ENCODE measurements at regions not wholly inside any gene's neighbourhood (a gene's known extent, or its start where the extent isn't known, plus 50 kb on each side); places are given as distances from the start of the nearest gene placed in this dataset.

DNA sequence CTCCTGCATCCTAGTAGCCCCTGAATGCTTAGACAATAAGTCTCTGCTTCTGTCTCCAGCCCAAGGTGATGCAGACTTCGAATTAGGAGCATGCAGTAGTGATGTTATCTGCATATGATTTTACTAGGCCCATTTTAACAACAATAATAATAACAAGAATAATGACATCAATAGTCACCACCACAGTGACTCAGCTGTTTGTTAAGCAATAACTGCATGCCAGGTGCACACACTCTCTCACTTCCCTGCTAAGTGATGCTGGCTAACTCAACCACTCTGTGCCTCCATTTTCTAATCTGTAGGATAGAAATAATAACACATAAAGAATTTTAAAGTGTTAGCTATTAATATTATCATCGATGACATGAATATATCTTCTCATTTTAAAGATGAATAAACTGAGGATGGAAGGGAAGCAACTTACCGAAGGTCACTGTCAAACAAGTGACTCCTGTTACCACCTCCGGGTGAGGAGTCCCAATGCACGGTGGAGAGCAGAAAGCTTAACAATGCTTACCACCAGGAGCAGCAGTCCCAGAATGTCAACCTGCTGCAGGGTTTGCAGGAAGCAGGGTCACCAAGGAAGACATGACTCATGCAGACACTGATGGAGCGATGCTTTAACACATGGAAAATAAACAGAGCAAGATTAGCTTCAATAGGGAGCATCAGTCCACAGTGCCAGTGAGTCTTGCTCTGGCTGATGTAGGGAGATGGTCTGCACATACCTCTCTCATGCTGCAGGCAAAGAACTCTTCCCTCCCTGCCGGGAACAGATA, 290.2 kb downstream of the SPATA17 start:
- TF ChIP-seq, protein P1, sequence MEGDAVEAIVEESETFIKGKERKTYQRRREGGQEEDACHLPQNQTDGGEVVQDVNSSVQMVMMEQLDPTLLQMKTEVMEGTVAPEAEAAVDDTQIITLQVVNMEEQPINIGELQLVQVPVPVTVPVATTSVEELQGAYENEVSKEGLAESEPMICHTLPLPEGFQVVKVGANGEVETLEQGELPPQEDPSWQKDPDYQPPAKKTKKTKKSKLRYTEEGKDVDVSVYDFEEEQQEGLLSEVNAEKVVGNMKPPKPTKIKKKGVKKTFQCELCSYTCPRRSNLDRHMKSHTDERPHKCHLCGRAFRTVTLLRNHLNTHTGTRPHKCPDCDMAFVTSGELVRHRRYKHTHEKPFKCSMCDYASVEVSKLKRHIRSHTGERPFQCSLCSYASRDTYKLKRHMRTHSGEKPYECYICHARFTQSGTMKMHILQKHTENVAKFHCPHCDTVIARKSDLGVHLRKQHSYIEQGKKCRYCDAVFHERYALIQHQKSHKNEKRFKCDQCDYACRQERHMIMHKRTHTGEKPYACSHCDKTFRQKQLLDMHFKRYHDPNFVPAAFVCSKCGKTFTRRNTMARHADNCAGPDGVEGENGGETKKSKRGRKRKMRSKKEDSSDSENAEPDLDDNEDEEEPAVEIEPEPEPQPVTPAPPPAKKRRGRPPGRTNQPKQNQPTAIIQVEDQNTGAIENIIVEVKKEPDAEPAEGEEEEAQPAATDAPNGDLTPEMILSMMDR (conservative IDR thresholded peaks at IDR 0.05; ENCODE audit: low read depth, low read length) = no peak
- DNase-seq (ENCODE audit: low read depth) = no peak
- no peak overlapping the region for H3K4me3 ChIP-seq (ENCODE audit: low read length)

- TF ChIP-seq, protein P1 (conservative IDR thresholded peaks at IDR 0.05; ENCODE audit: low read depth, low read length) = no peak
- no peak for DNase-seq (ENCODE audit: low read depth)
- H3K4me3 ChIP-seq (ENCODE audit: low read length) = peak overlapping the region; percentile 38
Observed at GRCh38 chr1:217924924-217925323, 293.8 kb downstream of the SPATA17 start.

DNA sequence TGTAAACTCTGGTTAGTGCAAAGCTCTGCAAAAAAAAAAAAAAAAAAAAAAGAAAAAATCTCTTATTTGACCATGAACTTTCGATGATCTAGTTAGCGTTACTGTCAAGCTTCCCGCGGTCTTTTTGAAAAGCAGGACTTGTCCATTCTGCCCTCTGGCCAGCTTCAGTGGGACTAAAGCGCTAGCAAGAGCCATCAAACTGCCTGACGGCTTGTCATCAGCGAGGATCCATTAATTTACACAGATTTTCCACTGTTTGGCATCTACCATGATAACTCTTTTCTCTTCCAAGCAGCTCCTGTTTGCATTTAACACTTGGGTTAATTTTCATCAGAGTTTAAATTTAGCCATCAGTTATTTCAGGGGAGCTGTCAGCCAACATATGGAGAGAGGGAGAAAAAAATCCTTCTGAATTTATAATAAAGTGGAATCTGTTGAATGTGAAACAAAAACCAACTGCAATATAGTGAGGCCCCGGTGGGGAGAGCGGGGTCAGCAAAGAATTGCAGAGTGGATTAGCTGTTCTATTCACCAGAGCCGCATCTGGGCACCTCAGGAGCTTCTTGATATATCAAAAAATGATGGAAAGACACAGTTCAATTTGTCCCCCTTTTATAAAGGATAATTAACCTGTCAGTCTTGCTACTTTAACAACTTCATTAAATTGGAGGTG, 298.2 kb downstream of the SPATA17 start:
- DNase-seq (ENCODE audit: low read depth) = no peak
- TF ChIP-seq, protein P1 (conservative IDR thresholded peaks at IDR 0.05; ENCODE audit: low read depth, low read length) = no peak
- H3K4me3 ChIP-seq (ENCODE audit: low read length) = no peak overlapping the region

GRCh38 chr1:217943361-217943760, 312.2 kb downstream of the SPATA17 start:
- no peak overlapping the region for H3K4me3 ChIP-seq (ENCODE audit: low read length)
- TF ChIP-seq, protein P1 (conservative IDR thresholded peaks at IDR 0.05; ENCODE audit: low read depth, low read length) = no peak
- no peak for DNase-seq (ENCODE audit: low read depth)

- TF ChIP-seq, protein P1 (conservative IDR thresholded peaks at IDR 0.05; ENCODE audit: low read depth, low read length) = no peak
- H3K4me3 ChIP-seq (ENCODE audit: low read length) = no peak overlapping the region
- no peak for DNase-seq (ENCODE audit: low read depth)
Observed at GRCh38 chr1:217944550-217944949, 313.4 kb downstream of the SPATA17 start.

DNA sequence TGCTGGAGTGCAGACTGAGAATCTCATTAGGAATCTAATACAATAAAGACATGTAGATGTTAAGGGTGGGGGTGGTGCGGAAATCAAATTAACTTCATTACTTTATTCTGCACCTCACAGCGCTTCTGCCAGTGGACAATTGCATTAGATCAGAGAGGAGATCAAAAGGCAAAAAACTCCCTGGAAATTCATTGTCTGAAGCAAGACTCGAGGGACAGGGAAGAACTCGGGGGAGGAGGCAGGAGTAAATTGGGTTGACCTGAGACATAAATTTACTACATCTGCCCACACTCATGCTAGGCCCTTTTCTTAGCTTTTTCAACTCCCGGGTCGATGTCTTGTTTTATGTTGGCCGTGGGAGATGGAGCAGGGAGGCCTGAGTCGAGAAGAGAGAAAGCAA, 315.4 kb downstream of the SPATA17 start:
- TF ChIP-seq, protein P1 (conservative IDR thresholded peaks at IDR 0.05; ENCODE audit: low read depth, low read length) = no peak
- DNase-seq (ENCODE audit: low read depth) = no peak

DNA sequence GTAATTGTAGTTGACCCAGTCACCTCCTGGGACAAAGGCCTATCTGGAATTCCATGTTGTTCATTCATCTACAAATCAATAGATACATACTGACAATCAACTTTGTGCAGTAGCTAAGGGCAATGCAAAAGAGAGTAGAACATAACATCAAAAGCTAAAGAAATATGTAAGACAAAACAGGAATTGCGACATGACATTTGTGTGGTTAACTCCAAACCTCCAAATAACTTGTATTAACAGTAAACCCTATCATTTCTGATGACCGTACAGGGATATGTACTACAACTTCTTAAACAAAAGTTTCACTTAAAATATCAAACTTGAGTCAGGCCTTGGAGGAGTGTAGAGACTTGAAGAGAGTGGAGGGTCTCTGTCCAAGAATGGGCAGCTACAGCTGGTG, 317.6 kb downstream of the SPATA17 start:
- no peak for DNase-seq (ENCODE audit: low read depth)
- H3K4me3 ChIP-seq (ENCODE audit: low read length) = no peak overlapping the region
- TF ChIP-seq, protein P1 (conservative IDR thresholded peaks at IDR 0.05; ENCODE audit: low read depth, low read length) = no peak

More for the DNA sequence above, 315.4 kb downstream of the SPATA17 start:
- no peak overlapping the region for H3K4me3 ChIP-seq (ENCODE audit: low read length)
